Upper lobe of left lung (tissue), 4 donors: ENCODE measurements at regions not wholly inside any gene's neighbourhood (a gene's known extent, or its start where the extent isn't known, plus 50 kb on each side); places are given as distances from the start of the nearest gene placed in this dataset.

Experiments used
- EP300 ChIP-seq, 4 donors: sonication (generic); formaldehyde crosslinking; IDR thresholded peaks; one replicate each; pipeline ENCODE4 v1.5.1; 2017; ENCODE audit warnings: antibody characterized with exemption in 4 of 4, control low read depth in 2 of 4
- POLR2A ChIP-seq, 4 donors: fragments of 450-650 bp; IDR thresholded peaks; one replicate each; pipeline ENCODE4 v1.5.1; 2016 to 2017; ENCODE audit warnings: antibody characterized with exemption in 4 of 4, mild to moderate bottlenecking in 2 of 4
- POLR2AphosphoS5 ChIP-seq, 2 donors: sonication (generic); formaldehyde crosslinking; IDR thresholded peaks; one replicate each; pipeline ENCODE4 v1.5.1; 2017; ENCODE audit warnings: antibody characterized with exemption in 2 of 2
- TF ChIP-seq, protein P1 (sequence below), 6 experiments: fragments of 450-650 bp in 4 of 6; fragments of 200-600 bp in 2 of 6; sonication (generic) in 2 of 6; IDR thresholded peaks; one replicate each; pipeline ENCODE4 v1.5.1; 2016 to 2019; ENCODE audit warnings: antibody characterized with exemption in 6 of 6

DNA sequence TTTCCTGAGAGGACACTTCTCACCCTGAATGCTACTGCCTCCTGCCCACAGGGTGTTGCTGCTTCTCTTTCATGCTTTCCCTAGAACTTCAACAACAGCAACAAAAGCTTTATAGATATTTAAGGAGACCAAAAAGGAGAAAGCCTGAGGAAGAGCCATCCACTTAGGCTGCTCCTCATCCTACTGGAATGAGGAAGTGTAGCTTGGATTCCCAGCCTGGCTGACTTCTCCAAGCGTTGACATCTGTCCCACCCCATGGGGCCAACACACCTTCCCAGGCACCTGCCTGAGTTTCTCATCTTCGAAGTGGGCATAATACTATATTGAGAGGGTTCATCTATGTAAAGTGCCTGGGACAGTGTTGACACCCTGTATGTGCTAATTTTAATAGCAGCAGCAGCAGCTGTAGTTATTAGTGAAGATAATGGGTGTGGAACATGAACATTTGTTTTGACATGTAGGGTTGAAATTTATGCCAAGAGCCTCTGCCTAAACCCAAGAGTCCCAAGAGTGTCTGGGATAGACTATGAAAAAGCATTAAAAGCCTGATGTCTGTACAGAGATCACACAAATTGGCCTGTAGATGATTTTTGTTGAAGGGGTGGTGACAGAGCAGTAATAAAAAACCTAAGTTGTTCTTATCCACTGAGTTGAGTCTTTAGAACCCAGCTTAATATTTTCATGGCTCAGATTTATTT is 96.5 kb upstream of the PIAS1 start:
- TF ChIP-seq, protein P1, sequence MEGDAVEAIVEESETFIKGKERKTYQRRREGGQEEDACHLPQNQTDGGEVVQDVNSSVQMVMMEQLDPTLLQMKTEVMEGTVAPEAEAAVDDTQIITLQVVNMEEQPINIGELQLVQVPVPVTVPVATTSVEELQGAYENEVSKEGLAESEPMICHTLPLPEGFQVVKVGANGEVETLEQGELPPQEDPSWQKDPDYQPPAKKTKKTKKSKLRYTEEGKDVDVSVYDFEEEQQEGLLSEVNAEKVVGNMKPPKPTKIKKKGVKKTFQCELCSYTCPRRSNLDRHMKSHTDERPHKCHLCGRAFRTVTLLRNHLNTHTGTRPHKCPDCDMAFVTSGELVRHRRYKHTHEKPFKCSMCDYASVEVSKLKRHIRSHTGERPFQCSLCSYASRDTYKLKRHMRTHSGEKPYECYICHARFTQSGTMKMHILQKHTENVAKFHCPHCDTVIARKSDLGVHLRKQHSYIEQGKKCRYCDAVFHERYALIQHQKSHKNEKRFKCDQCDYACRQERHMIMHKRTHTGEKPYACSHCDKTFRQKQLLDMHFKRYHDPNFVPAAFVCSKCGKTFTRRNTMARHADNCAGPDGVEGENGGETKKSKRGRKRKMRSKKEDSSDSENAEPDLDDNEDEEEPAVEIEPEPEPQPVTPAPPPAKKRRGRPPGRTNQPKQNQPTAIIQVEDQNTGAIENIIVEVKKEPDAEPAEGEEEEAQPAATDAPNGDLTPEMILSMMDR (IDR thresholded peaks at IDR 0.05): no peak
- TF ChIP-seq EP300 (IDR thresholded peaks at IDR 0.05) (no peak), POLR2A (IDR thresholded peaks at IDR 0.05) (no peak), POLR2AphosphoS5 (IDR thresholded peaks at IDR 0.05) (no peak)
